Adrenal gland (tissue), 5 donors: ENCODE measurements at regions not wholly inside any gene's neighbourhood (a gene's known extent, or its start where the extent isn't known, plus 50 kb on each side); places are given as distances from the start of the nearest gene placed in this dataset.

Experiments
- POLR2A ChIP-seq, 2 donors: fragments of 450-650 bp; IDR thresholded peaks; one replicate each; pipeline ENCODE4 v1.6.1; 2017; ENCODE audit warnings: antibody characterized with exemption in 2 of 2, mild to moderate bottlenecking in 2 of 2, moderate library complexity in 1 of 2
- TF ChIP-seq, protein P1 (sequence below), 6 experiments: fragments of 450-650 bp in 4 of 6; fragments of 200-600 bp in 2 of 6; sonication (generic) in 1 of 6; IDR thresholded peaks; 1 replicate in 5 of 6; 2 replicates in 1 of 6; pipeline versions ENCODE4 v1.5.1 to v1.8.0; 2016 to 2021; ENCODE audit warnings: antibody characterized with exemption in 6 of 6, mild to moderate bottlenecking in 2 of 6, moderate library complexity in 1 of 6
- donor health status: DM: no; HTN: no; CAD: no.

DNA sequence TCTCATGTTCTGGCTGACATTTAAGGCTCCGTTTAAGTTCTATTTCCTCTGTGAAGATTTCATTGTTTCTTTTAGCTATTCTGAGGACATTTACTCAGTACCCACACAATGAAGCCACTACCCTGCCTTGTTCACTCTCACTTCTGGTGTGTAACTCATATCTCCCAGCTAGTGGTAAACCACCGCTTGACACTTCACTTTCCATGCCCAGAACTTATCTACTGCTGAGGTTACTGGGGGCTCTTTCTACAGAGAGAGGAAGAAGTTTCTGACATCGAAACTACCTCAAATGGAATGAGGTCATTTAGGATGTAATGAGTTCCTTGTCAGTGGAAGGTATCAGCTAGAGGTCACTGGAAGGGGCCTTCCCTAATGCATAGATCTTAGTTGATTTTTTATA lies 501.5 kb downstream of the DMAC1 start:
- TF ChIP-seq, protein P1, sequence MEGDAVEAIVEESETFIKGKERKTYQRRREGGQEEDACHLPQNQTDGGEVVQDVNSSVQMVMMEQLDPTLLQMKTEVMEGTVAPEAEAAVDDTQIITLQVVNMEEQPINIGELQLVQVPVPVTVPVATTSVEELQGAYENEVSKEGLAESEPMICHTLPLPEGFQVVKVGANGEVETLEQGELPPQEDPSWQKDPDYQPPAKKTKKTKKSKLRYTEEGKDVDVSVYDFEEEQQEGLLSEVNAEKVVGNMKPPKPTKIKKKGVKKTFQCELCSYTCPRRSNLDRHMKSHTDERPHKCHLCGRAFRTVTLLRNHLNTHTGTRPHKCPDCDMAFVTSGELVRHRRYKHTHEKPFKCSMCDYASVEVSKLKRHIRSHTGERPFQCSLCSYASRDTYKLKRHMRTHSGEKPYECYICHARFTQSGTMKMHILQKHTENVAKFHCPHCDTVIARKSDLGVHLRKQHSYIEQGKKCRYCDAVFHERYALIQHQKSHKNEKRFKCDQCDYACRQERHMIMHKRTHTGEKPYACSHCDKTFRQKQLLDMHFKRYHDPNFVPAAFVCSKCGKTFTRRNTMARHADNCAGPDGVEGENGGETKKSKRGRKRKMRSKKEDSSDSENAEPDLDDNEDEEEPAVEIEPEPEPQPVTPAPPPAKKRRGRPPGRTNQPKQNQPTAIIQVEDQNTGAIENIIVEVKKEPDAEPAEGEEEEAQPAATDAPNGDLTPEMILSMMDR (IDR thresholded peaks at IDR 0.05): no peak
- no peak for TF ChIP-seq POLR2A (IDR thresholded peaks at IDR 0.05)
